ENCODE measurements at regions not wholly inside any gene's neighbourhood (a gene's known extent, or its start where the extent isn't known, plus 50 kb on each side); places are given as distances from the start of the nearest gene placed in this dataset.
A peak's percentile ranks its signal among the peaks of the same experiment; 100 is the strongest.
"Not testable (repeated sequence)": the region's sequence is repeated elsewhere in the genome, so short reads cannot be mapped to it uniquely, and the experiment has no call there.

- FAIRE-seq = no peak
- DNase-seq (ENCODE audit: insufficient read length, low spot score) = no peak
These were observed 56.3 kb upstream of the ZNF92 start for GRCh38 chr7:65317372-65317771.

GRCh38 chr7:65310761-65311160, 62.9 kb upstream of the ZNF92 start:
- DNase-seq (ENCODE audit: insufficient read length, low spot score) = no peak
- no peak for FAIRE-seq

- FAIRE-seq (no peak), DNase-seq (ENCODE audit: insufficient read length, low spot score) (no peak)
These were observed 65.4 kb upstream of the ZNF92 start for GRCh38 chr7:65308300-65308678.

GRCh38 chr7:65307651-65308299, 65.9 kb upstream of the ZNF92 start:
- FAIRE-seq = no peak

GRCh38 chr7:65304175-65304574, 69.5 kb upstream of the ZNF92 start:
- DNase-seq (ENCODE audit: insufficient read length, low spot score) (no peak), FAIRE-seq (no peak)

More at GRCh38 chr7:65307651-65308299, 65.9 kb upstream of the ZNF92 start:
- peak; percentile 47 for DNase-seq (ENCODE audit: insufficient read length, low spot score)

GRCh38 chr7:65302883-65303282, 70.8 kb upstream of the ZNF92 start:
- FAIRE-seq = no peak
- no peak for DNase-seq (ENCODE audit: insufficient read length, low spot score)

- no peak for FAIRE-seq
- no peak for DNase-seq (ENCODE audit: insufficient read length, low spot score)
These were observed 72.6 kb upstream of the ZNF92 start for GRCh38 chr7:65301007-65301406.

GRCh38 chr7:65295409-65295808, 78.2 kb upstream of the ZNF92 start:
- no peak for DNase-seq (ENCODE audit: insufficient read length, low spot score)
- FAIRE-seq = no peak

GRCh38 chr7:65290340-65290739, 83.3 kb upstream of the ZNF92 start:
- DNase-seq (ENCODE audit: insufficient read length, low spot score); FAIRE-seq: not testable (repeated sequence)

- FAIRE-seq = no peak
These were observed 86.6 kb upstream of the ZNF92 start for GRCh38 chr7:65287023-65287422.

GRCh38 chr7:65285906-65286864, 87.5 kb upstream of the ZNF92 start:
- FAIRE-seq = no peak
- DNase-seq (ENCODE audit: insufficient read length, low spot score) = no peak

More at GRCh38 chr7:65287023-65287422, 86.6 kb upstream of the ZNF92 start:
- no peak for DNase-seq (ENCODE audit: insufficient read length, low spot score)

GRCh38 chr7:65285241-65285640, 88.4 kb upstream of the ZNF92 start:
- not testable (repeated sequence) for DNase-seq (ENCODE audit: insufficient read length, low spot score); FAIRE-seq

GRCh38 chr7:65279795-65280194, 93.9 kb upstream of the ZNF92 start:
- DNase-seq (ENCODE audit: insufficient read length, low spot score) = no peak
- FAIRE-seq = no peak

GRCh38 chr7:65276822-65277221, 96.8 kb upstream of the ZNF92 start:
- DNase-seq (ENCODE audit: insufficient read length, low spot score) = no peak
- no peak for FAIRE-seq

- not testable (repeated sequence) for DNase-seq (ENCODE audit: insufficient read length, low spot score); FAIRE-seq
These were observed 102.2 kb upstream of the ZNF92 start for GRCh38 chr7:65271502-65271901.

- DNase-seq (ENCODE audit: insufficient read length, low spot score) (peak; percentile 90), FAIRE-seq (no peak)
These were observed 104.4 kb upstream of the ZNF92 start for GRCh38 chr7:65269150-65269856.

- FAIRE-seq (no peak), DNase-seq (ENCODE audit: insufficient read length, low spot score) (no peak)
These were observed 104.9 kb upstream of the ZNF92 start for GRCh38 chr7:65268782-65269149.

GRCh38 chr7:65265933-65266519, 107.6 kb upstream of the ZNF92 start:
- FAIRE-seq (no peak), DNase-seq (ENCODE audit: insufficient read length, low spot score) (no peak)

GRCh38 chr7:65264258-65264657, 109.4 kb upstream of the ZNF92 start:
- DNase-seq (ENCODE audit: insufficient read length, low spot score) (no peak), FAIRE-seq (no peak)

- not testable (repeated sequence) for FAIRE-seq; DNase-seq (ENCODE audit: insufficient read length, low spot score)
These were observed 113.0 kb upstream of the ZNF92 start for GRCh38 chr7:65260673-65261072.
